ENCODE measurements at regions not wholly inside any gene's neighbourhood (a gene's known extent, or its start where the extent isn't known, plus 50 kb on each side); places are given as distances from the start of the nearest gene placed in this dataset.

DNA sequence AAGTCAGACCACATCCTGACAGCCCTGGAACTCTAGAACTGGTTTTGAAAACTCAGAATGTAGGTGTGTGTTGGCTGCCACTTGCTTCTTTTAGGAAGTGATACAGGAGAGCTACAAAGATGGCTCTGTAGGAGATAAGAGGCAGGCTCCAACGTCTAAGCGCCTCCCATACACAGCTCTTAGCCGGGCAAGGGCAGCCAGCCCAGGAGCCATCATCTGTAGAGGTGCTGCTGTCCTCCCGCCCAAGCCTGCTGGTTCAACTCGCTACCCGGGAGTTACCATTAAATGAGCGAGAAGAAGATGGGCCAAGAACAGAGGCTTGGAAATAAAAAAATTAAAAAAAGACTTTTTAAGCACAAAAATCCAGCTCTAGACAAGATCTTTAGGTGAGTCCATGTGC, 61.2 kb upstream of the DIO3 start:
- TF ChIP-seq, protein P1, sequence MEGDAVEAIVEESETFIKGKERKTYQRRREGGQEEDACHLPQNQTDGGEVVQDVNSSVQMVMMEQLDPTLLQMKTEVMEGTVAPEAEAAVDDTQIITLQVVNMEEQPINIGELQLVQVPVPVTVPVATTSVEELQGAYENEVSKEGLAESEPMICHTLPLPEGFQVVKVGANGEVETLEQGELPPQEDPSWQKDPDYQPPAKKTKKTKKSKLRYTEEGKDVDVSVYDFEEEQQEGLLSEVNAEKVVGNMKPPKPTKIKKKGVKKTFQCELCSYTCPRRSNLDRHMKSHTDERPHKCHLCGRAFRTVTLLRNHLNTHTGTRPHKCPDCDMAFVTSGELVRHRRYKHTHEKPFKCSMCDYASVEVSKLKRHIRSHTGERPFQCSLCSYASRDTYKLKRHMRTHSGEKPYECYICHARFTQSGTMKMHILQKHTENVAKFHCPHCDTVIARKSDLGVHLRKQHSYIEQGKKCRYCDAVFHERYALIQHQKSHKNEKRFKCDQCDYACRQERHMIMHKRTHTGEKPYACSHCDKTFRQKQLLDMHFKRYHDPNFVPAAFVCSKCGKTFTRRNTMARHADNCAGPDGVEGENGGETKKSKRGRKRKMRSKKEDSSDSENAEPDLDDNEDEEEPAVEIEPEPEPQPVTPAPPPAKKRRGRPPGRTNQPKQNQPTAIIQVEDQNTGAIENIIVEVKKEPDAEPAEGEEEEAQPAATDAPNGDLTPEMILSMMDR (conservative IDR thresholded peaks at IDR 0.05; ENCODE audit: low read depth, low read length): no peak
- no peak for TF ChIP-seq CEBPB (IDR thresholded peaks at IDR 0.05; ENCODE audit: low read depth, low read length)
